Ovary (tissue), 7 donors: ENCODE measurements at regions not wholly inside any gene's neighbourhood (a gene's known extent, or its start where the extent isn't known, plus 50 kb on each side); places are given as distances from the start of the nearest gene placed in this dataset.

Experiments used
- DNase-seq, 5 donors: peaks; one replicate each; pipeline ENCODE4 v3.0.0-alpha.2; 2019 to 2020
- H3K27ac ChIP-seq, 2 donors: fragments of 200-600 bp; one replicate each; pipeline versions ENCODE4 v1.5.1 to v1.8.0; 2019 to 2022
- H3K27me3 ChIP-seq: fragments of 200-600 bp; one replicate; pipeline ENCODE4 v1.8.0; 2022
- H3K36me3 ChIP-seq: fragments of 200-600 bp; sonication (generic); one replicate; pipeline ENCODE4 v1.5.1; 2019
- H3K4me1 ChIP-seq: one replicate; pipeline ENCODE4 v1.8.1; 2013; ENCODE audit warnings: mild to moderate bottlenecking, moderate library complexity; ENCODE audit not compliant: insufficient read depth
- H3K4me3 ChIP-seq: fragments of 200-600 bp; sonication (generic); one replicate; pipeline ENCODE4 v1.5.1; 2017
- H3K9me3 ChIP-seq, 2 donors: fragments of 200-600 bp in 1 of 2; sonication (generic) in 1 of 2; one replicate each; pipeline versions ENCODE4 v1.5.1 to v1.8.1; 2013 to 2019; ENCODE audit warnings: mild to moderate bottlenecking in 1 of 2, moderate library complexity in 1 of 2
- EP300 ChIP-seq: sonication (generic); formaldehyde crosslinking; IDR thresholded peaks from one replicate; pipeline ENCODE4 v1.6.1; 2017; ENCODE audit warnings: antibody characterized with exemption
- POLR2A ChIP-seq: fragments of 450-650 bp; IDR thresholded peaks from one replicate; pipeline ENCODE4 v1.6.1; 2017; ENCODE audit warnings: antibody characterized with exemption, mild to moderate bottlenecking, moderate library complexity
- WGBS, 3 donors: extraction: QIAGEN DNeasy Blood & Tissue Kit in 1 of 3; methylation state at CpG; one replicate each; pipeline versions ENCODE4 v1.1.5 to v1.1.7; 2013 to 2017; 5-methylcytosine and 5-hydroxymethylcytosine counted together
- intact Hi-C, 4 donors: fragments of 100-400 bp; cut with DNase I; formaldehyde crosslinking; loops; one replicate each; pipeline versions ENCODE4 v1.11.0 to v1.15.1; 2022 to 2023
- TF ChIP-seq, protein P1 (sequence below), 3 donors: fragments of 450-650 bp in 2 of 3; fragments of 200-600 bp in 1 of 3; IDR thresholded peaks; one replicate each; pipeline versions ENCODE4 v1.5.1 to v1.8.0; 2016 to 2022; ENCODE audit warnings: antibody characterized with exemption in 3 of 3, mild to moderate bottlenecking in 1 of 3
- donor health status: DM: no; HTN: no; CAD: no; lungs with moderate emphysema.
- donor health status: DM: no; HTN: no; CAD: no.
- donor health status: Bipolar disorder and iron deficiency.
- donor health status: DM: no; HTN: no; CAD: no.
- donor health status: DM: yes; HTN: yes; CAD: no.

DNA sequence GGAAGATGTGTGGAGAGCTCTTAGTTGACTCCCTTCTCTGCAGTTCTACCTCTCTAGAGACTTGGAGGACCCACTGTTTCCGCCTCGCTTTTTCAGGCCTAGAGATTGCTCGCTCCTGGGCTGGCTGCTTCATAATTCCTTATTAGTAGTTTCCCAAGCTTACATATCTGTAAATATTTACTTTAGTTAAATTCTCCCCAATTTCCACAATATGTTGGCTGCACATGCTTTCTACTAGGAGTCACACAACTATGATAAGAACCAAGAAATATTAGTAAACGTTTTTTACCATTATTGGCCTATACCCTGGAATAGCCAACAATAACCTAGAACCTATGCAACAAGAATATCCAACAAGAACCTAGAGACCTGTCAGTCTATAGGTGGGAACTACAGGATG is 129.0 kb upstream of the RUNX1 start:
- no peak overlapping the region for H3K4me3 ChIP-seq
- intact Hi-C loops = no loop called here
- DNase-seq = no peak
- H3K36me3 ChIP-seq = no peaks in the 10 kb centered on the region
- no peak for TF ChIP-seq EP300
- TF ChIP-seq POLR2A = no peak
- TF ChIP-seq, protein P1, sequence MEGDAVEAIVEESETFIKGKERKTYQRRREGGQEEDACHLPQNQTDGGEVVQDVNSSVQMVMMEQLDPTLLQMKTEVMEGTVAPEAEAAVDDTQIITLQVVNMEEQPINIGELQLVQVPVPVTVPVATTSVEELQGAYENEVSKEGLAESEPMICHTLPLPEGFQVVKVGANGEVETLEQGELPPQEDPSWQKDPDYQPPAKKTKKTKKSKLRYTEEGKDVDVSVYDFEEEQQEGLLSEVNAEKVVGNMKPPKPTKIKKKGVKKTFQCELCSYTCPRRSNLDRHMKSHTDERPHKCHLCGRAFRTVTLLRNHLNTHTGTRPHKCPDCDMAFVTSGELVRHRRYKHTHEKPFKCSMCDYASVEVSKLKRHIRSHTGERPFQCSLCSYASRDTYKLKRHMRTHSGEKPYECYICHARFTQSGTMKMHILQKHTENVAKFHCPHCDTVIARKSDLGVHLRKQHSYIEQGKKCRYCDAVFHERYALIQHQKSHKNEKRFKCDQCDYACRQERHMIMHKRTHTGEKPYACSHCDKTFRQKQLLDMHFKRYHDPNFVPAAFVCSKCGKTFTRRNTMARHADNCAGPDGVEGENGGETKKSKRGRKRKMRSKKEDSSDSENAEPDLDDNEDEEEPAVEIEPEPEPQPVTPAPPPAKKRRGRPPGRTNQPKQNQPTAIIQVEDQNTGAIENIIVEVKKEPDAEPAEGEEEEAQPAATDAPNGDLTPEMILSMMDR (IDR thresholded peaks at IDR 0.05) = no peak
- no peak overlapping the region for H3K27ac ChIP-seq
- H3K27me3 ChIP-seq = no peaks in the 10 kb centered on the region
- no peaks in the 10 kb centered on the region for H3K4me1 ChIP-seq
- 40 to 54% (median 41%) methylated on average over 4 of the region's 4 CpGs for WGBS, 3 donors
- no peaks in the 10 kb centered on the region for H3K9me3 ChIP-seq

DNA sequence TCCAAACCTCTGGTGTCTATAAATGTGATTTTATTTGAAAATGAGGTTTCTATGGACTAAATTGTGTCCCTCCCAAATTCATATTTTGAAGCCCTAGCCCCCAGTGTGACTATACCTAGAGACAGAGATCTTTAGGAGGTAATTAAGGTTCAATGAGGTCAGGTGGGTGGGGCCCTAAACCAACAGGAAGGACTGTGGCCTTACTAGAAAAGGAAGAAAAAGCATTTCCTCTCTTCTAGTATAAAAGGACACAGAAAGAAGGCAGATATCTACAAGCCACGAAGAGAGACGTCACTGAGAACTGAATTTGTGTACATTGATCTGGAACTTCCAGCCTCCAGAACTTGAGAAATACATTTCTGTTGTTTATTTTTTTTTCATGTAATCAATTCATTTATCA is 123.1 kb upstream of the RUNX1 start:
- H3K27ac ChIP-seq = no peak overlapping the region
- intact Hi-C loops = no loop called here
- WGBS, 3 donors = 86 to 94% (median 90%) methylated on average over 2 of the region's 2 CpGs
- no peak for TF ChIP-seq EP300
- no peak for TF ChIP-seq POLR2A
- TF ChIP-seq, protein P1 (IDR thresholded peaks at IDR 0.05) = no peak
- H3K4me3 ChIP-seq = no peak overlapping the region
- H3K36me3 ChIP-seq = no peaks in the 10 kb centered on the region
- H3K4me1 ChIP-seq = no peaks in the 10 kb centered on the region
- no peaks in the 10 kb centered on the region for H3K27me3 ChIP-seq
- H3K9me3 ChIP-seq = no peaks in the 10 kb centered on the region
- DNase-seq = no peak

DNA sequence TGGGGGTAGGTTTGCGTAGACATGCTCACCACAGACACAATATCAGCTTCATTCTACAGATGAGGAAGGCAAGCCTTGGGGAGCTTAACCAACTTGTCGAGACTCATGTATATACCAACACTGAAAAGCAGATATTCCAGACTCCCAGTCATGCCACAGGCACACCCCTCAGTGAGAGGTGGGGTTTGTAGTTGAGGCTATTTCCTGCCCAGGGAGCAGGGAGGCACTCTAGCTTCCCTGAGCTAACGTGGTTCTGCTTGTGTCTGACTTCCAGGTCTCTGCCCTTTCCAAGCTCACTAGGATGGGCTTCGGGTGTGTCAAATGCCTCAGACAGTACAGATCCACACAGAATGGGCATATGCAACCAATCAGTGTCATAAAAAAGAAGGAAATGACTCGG is 122.3 kb upstream of the RUNX1 start:
- no peaks in the 10 kb centered on the region for H3K4me1 ChIP-seq
- intact Hi-C loops = no loop called here
- no peak for DNase-seq
- H3K9me3 ChIP-seq = no peaks in the 10 kb centered on the region
- no peak overlapping the region for H3K27ac ChIP-seq
- TF ChIP-seq, protein P1 (IDR thresholded peaks at IDR 0.05) = no peak
- no peak for TF ChIP-seq POLR2A
- no peak for TF ChIP-seq EP300
- H3K36me3 ChIP-seq = no peaks in the 10 kb centered on the region
- no peaks in the 10 kb centered on the region for H3K27me3 ChIP-seq
- H3K4me3 ChIP-seq = no peak overlapping the region
- WGBS, 3 donors = 67 to 87% (median 78%) methylated on average over 5 of the region's 5 CpGs

DNA sequence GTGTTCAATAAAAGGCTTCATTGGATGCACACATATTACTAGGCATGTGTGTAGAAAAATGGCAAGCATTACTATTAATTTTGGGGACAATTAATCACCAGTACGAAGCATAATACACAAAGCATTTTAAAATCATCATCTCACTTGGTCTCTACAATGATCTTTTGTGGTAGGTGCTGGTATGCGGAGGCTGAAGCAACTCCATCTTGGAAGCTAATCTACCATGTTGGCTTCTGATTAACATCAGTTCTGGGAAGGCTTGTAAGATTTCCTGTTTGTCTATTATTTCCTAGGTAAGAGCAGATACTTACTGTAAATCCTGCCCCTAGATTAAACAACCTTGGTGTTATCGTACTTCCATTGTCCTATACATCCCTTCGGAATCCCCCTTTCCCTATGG is 121.7 kb upstream of the RUNX1 start:
- 93 to 98% (median 97%) methylated on average over 4 of the region's 4 CpGs for WGBS, 3 donors
- Histone ChIP-seq H3K4me3 (no peak overlapping the region), H3K27ac (no peak overlapping the region), H3K9me3 (no peaks in the 10 kb centered on the region), H3K4me1 (no peaks in the 10 kb centered on the region), H3K36me3 (no peaks in the 10 kb centered on the region), H3K27me3 (no peaks in the 10 kb centered on the region)
- no peak for DNase-seq
- intact Hi-C loops = no loop called here
- no peak for TF ChIP-seq EP300
- TF ChIP-seq POLR2A = no peak
- TF ChIP-seq, protein P1 (IDR thresholded peaks at IDR 0.05) = no peak

DNA sequence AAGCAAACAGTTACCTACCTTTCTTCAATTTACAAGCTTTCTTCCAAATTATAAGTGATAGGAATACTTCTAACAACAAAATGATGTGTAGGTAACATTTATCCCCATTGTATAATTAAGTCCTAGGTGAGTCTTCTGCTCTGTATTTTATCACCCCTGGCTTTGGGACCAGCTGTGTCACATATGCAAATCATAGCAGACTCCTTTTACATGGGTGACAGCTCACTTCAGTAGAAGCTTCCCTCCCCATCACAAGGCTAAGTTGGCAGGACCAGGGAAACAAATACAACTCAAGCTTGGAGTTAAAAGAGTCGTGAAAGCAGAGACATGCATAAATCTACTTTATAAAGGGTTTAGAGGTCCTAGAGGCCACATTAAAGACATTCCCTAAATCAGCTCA is 121.1 kb upstream of the RUNX1 start:
- H3K27me3 ChIP-seq = no peaks in the 10 kb centered on the region
- no peaks in the 10 kb centered on the region for H3K36me3 ChIP-seq
- DNase-seq = no peak
- H3K27ac ChIP-seq = no peak overlapping the region
- H3K4me1 ChIP-seq = no peaks in the 10 kb centered on the region
- no peaks in the 10 kb centered on the region for H3K9me3 ChIP-seq
- H3K4me3 ChIP-seq = no peak overlapping the region
- TF ChIP-seq, protein P1 (IDR thresholded peaks at IDR 0.05) = no peak
- TF ChIP-seq POLR2A (no peak), EP300 (no peak)
- intact Hi-C loops = no loop called here
- 93 to 100% (median 96%) methylated on average over 1 of the region's 1 CpG for WGBS, 3 donors
